ENCODE measurements at regions not wholly inside any gene's neighbourhood (a gene's known extent, or its start where the extent isn't known, plus 50 kb on each side); places are given as distances from the start of the nearest gene placed in this dataset.

- no peaks in the 10 kb centered on the region for H3K4me1 ChIP-seq
- WGBS, 2 donors = 78 to 95% methylated on average over 4 of the region's 4 CpGs
These were observed 355.2 kb upstream of the UBE2E3 start for GRCh38 chr2:180625006-180625844.

GRCh38 chr2:180621941-180622918 is 358.2 kb upstream of the UBE2E3 start:
- DNase-seq (no peak), ATAC-seq (no peak)
- Histone ChIP-seq H3K27ac (no peak overlapping the region), H3K4me3 (no peak overlapping the region), H3K36me3 (replicated peaks in 1 of 2; ENCODE audit: insufficient read depth in 1 of 2, low read depth in 2 of 2) (no peaks in the 10 kb centered on the region), H3K9me3 (no peaks in the 10 kb centered on the region), H3K27me3 (no peaks in the 10 kb centered on the region), H3K4me1 (no peaks in the 10 kb centered on the region)
- 35 to 51% methylated on average over 3 of the region's 3 CpGs for whole genome bisulfite sequencing, 2 donors
- intact Hi-C loops (cut with DNase I) = no loop called here
- TF ChIP-seq POLR2A (IDR thresholded peaks at IDR 0.05) = no peak
- no peak for TF ChIP-seq CTCF (IDR thresholded peaks at IDR 0.05)

More at GRCh38 chr2:180625006-180625844, 355.2 kb upstream of the UBE2E3 start:
- Histone ChIP-seq H3K27ac (no peak overlapping the region), H3K36me3 (replicated peaks in 1 of 2; ENCODE audit: insufficient read depth in 1 of 2, low read depth in 2 of 2) (no peaks in the 10 kb centered on the region), H3K4me3 (no peak overlapping the region), H3K27me3 (no peaks in the 10 kb centered on the region), H3K9me3 (no peaks in the 10 kb centered on the region)
- DNase-seq = no peak
- intact Hi-C loops (cut with DNase I) = no loop called here
- ATAC-seq = no peak
- TF ChIP-seq POLR2A (IDR thresholded peaks at IDR 0.05) (no peak), CTCF (IDR thresholded peaks at IDR 0.05) (no peak)

GRCh38 chr2:180621366-180621765 is 359.0 kb upstream of the UBE2E3 start:
- no peak for TF ChIP-seq POLR2A (IDR thresholded peaks at IDR 0.05)
- no peak for TF ChIP-seq CTCF (IDR thresholded peaks at IDR 0.05)
- H3K4me3 ChIP-seq = no peak overlapping the region
- DNase-seq = no peak
- H3K27ac ChIP-seq = no peak overlapping the region
- intact Hi-C loops (cut with DNase I) = no loop called here
- H3K27me3 ChIP-seq = no peaks in the 10 kb centered on the region
- no peaks in the 10 kb centered on the region for H3K4me1 ChIP-seq
- no peaks in the 10 kb centered on the region for H3K9me3 ChIP-seq
- H3K36me3 ChIP-seq (replicated peaks in 1 of 2; ENCODE audit: insufficient read depth in 1 of 2, low read depth in 2 of 2) = no peaks in the 10 kb centered on the region
- no peak for ATAC-seq

- ATAC-seq = no peak
- Histone ChIP-seq H3K27me3 (no peaks in the 10 kb centered on the region), H3K36me3 (replicated peaks in 1 of 2; ENCODE audit: insufficient read depth in 1 of 2, low read depth in 2 of 2) (no peaks in the 10 kb centered on the region), H3K9me3 (no peaks in the 10 kb centered on the region), H3K4me3 (no peak overlapping the region), H3K27ac (no peak overlapping the region), H3K4me1 (no peaks in the 10 kb centered on the region)
- DNase-seq = no peak
- intact Hi-C loops (cut with DNase I) = no loop called here
- WGBS, 2 donors = 71 to 87% methylated on average over 5 of the region's 5 CpGs
- TF ChIP-seq POLR2A (IDR thresholded peaks at IDR 0.05) = no peak
- no peak for TF ChIP-seq CTCF (IDR thresholded peaks at IDR 0.05)
These were observed 361.8 kb upstream of the UBE2E3 start for GRCh38 chr2:180618570-180618969.
